Subcutaneous abdominal adipose tissue (tissue), 5 donors: ENCODE measurements at regions not wholly inside any gene's neighbourhood (a gene's known extent, or its start where the extent isn't known, plus 50 kb on each side); places are given as distances from the start of the nearest gene placed in this dataset.
"Not testable (repeated sequence)": the region's sequence is repeated elsewhere in the genome, so short reads cannot be mapped to it uniquely, and the experiment has no call there.

ENCODE experiments used
- H3K27ac ChIP-seq: one replicate; pipeline ENCODE4 v1.7.0; 2013; ENCODE audit warnings: low read depth, mild to moderate bottlenecking, inconsistent platforms, low read length, moderate library complexity
- H3K27me3 ChIP-seq, 5 donors: one replicate each; pipeline ENCODE4 v1.7.0; 2013; ENCODE audit warnings: low read length in 5 of 5, inconsistent platforms in 1 of 5; ENCODE audit not compliant: control insufficient read depth in 5 of 5, insufficient read depth in 4 of 5
- H3K36me3 ChIP-seq, 5 donors: one replicate each; pipeline ENCODE4 v1.7.0; 2013; ENCODE audit warnings: low read length in 5 of 5; ENCODE audit not compliant: control insufficient read depth in 5 of 5, insufficient read depth in 5 of 5
- H3K4me1 ChIP-seq, 5 donors: one replicate each; pipeline ENCODE4 v1.7.0; 2013; ENCODE audit warnings: low read length in 5 of 5, mild to moderate bottlenecking in 3 of 5, moderate library complexity in 1 of 5; ENCODE audit not compliant: control insufficient read depth in 5 of 5, insufficient read depth in 5 of 5
- H3K4me3 ChIP-seq, 5 donors: one replicate each; pipeline ENCODE4 v1.7.0; 2013; ENCODE audit warnings: low read length in 5 of 5, low read depth in 1 of 5
- H3K9ac ChIP-seq, 5 donors: one replicate each; pipeline ENCODE4 v1.7.0; 2013; ENCODE audit warnings: low read length in 5 of 5, mild to moderate bottlenecking in 4 of 5, moderate library complexity in 3 of 5
- H3K9me3 ChIP-seq, 5 donors: one replicate each; pipeline ENCODE4 v1.7.0; 2013; ENCODE audit warnings: low read length in 5 of 5; ENCODE audit not compliant: control insufficient read depth in 5 of 5
- donor health status: healthy.
- donor health status: healthy.
- donor health status: healthy.
- donor health status: healthy.
- donor health status: healthy.

DNA sequence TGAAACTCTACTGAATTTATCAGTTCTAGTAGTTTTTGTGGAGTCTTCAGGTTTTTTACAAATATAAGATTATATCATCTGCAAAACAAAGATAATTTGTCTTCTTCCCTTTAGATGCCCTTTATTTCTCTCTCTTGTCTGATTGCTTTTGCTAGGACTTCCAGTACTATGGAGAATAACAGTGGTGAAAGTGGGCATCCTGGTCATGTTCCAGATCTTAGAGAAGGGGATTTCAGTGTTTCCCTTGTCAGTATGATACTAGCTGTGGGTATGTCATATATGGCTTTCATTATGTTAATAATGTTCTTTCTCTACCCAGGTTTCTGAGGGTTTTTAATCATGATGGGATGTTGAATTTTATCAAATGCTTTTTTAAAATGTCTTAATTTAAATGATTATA is 158.1 kb upstream of the TPTE start:
- H3K36me3 ChIP-seq, H3K4me3 ChIP-seq, H3K4me1 ChIP-seq, H3K27ac ChIP-seq, H3K9ac ChIP-seq, H3K27me3 ChIP-seq, H3K9me3 ChIP-seq: not testable (repeated sequence)

DNA sequence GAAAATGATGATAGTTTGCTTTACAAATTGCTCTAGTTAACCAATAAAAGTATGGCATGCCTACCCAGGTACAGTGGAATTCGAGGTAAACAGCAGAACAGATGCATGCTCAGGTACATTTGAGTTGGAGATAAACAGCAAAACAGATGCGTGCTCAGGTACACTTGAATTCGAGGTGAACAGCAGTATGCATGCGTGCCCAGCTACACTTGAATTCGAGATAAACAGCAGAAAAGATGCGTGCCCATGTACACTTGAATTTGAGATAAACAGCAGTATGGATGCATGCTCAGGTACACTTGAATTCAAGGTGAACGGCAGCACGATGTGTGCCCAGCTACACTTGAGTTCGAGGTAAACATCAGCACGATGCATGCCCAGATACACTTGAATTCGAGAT is 155.2 kb upstream of the TPTE start:
- not testable (repeated sequence) for H3K4me3 ChIP-seq

DNA sequence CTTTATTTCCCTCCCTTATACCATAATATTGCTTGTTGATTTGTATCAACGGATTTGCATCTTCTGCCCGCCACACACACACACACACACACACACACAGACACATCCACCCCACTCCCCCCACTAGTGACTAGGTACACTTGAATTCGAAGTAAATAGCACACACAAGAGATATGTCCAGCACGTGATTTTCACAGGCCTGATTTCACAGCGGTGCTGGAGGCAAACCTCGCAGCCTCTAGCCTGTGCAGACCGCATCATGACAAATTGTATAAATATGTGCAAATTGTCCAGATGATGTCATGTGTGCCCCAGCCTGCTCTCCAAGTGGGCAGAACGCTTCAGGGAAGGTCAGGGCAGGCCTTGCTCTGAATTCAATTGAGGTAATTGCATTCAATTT is 153.8 kb upstream of the TPTE start:
- not testable (repeated sequence) for H3K27me3 ChIP-seq, H3K4me1 ChIP-seq, H3K4me3 ChIP-seq, H3K9ac ChIP-seq, H3K9me3 ChIP-seq, H3K36me3 ChIP-seq, H3K27ac ChIP-seq

More for the DNA sequence above, 155.2 kb upstream of the TPTE start:
- H3K27ac ChIP-seq, H3K27me3 ChIP-seq, H3K4me1 ChIP-seq, H3K36me3 ChIP-seq, H3K9me3 ChIP-seq, H3K9ac ChIP-seq: not testable (repeated sequence)

DNA sequence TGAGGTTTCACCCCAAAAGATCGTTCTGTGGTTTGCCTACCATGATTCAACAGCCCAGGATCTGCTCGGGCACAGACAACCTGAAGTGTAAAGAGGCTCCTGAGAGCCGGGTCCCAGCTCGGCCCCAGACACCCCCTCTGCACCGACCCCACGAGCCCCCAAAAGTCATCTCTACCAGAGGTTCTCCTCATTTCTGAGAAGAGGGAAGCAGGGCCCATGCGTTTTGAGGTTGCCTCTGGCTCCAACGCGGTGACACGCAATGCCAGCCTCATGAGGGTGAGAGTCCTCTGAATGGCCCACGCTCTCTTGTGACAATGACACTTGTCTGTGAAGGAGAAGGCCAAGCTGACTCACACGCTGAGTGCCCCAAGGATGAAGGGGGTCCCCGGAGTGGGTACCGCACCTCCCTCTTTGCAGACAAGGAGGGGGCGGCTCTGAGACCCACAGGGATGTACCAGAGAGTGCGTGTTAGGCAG is 153.0 kb upstream of the TPTE start:
- not testable (repeated sequence) for H3K4me1 ChIP-seq, H3K9me3 ChIP-seq, H3K36me3 ChIP-seq, H3K27me3 ChIP-seq, H3K9ac ChIP-seq, H3K4me3 ChIP-seq, H3K27ac ChIP-seq

DNA sequence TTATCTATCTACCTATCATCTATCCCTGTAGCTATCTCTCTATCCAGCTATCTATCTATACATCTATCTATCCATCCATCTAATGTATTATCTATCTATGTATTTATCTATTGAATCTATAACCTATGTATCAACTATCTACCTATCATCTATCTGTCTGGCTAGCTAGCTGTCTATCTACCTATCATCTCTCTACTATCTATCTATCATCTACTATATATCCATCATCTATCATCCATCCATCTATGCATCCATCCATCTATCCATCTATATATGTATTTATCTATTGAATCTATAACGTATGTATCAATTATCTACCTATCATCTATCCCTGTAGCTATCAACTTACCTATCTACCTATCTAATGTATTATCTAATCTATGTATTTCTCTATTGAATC is 152.1 kb upstream of the TPTE start:
- not testable (repeated sequence) for H3K9ac ChIP-seq, H3K4me3 ChIP-seq, H3K36me3 ChIP-seq, H3K4me1 ChIP-seq, H3K27me3 ChIP-seq, H3K9me3 ChIP-seq, H3K27ac ChIP-seq

DNA sequence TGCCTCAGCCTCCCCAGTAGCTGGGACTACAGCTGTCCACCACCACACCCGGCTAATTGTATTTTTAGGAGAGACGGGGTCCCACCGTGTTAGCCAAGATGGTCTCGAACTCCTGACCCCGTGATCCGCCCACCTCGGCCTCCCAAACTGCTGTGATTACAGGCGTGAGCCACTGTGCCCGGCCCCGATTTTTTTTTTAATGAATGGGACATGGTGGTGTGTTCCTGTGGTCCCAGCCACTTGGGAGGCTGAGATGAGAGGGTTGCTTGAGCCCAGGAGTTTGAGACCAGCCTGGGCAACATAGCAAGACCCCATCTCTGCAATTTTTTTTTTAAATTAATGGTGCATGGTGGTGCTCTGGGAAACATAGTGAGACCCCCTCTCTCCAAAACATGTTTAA is 143.6 kb upstream of the TPTE start:
- H3K4me3 ChIP-seq, H3K27ac ChIP-seq, H3K9ac ChIP-seq, H3K27me3 ChIP-seq, H3K4me1 ChIP-seq, H3K36me3 ChIP-seq: not testable (repeated sequence)
- H3K9me3 ChIP-seq: peaks cover 0 to 31% (median 11%) of the 10 kb centered on the region in 5 donors

DNA sequence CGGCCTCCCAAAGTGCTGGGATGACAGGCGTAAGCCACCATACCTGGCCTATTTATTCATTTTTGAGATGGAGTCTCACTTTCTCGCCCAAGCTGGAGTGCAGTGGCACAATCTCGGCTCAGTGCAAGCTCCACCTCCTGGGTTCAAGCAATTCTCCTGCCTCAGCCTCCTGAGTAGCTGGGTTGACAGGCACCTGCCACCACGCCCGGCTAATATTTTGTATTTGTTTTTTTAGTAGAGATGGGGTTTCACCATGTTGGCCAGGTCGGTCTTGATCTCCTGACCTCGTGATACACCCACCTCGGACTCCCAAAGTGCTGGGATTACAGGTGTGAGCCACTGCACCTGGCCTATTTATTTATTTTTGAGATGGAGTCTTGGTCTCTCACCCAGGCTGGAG is 141.6 kb upstream of the TPTE start:
- H3K27ac ChIP-seq, H3K36me3 ChIP-seq, H3K27me3 ChIP-seq, H3K9ac ChIP-seq, H3K4me1 ChIP-seq, H3K4me3 ChIP-seq: not testable (repeated sequence)
- H3K9me3 ChIP-seq: peaks cover 5 to 36% (median 11%) of the 10 kb centered on the region in 5 donors

DNA sequence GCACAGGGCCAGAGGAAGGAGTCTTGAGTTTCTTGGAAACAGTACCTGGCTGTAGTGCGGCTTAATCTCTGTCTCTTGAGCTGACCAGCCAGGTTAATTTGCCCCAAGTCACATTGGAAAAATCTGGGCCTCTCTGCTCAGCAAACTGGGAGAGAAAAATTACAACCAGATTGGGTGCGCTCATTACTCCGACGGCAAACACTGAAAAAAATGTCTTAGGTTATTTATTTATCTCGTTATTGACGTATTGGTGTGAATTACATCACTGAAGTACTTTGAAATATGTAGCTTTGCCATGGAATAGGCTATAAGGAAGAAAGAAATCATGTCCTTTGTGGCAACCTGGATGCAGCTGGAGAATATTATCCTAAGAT is 139.7 kb upstream of the TPTE start:
- not testable (repeated sequence) for H3K27me3 ChIP-seq, H3K4me1 ChIP-seq
- H3K9me3 ChIP-seq: peaks cover 9 to 41% (median 17%) of the 10 kb centered on the region in 5 donors

DNA sequence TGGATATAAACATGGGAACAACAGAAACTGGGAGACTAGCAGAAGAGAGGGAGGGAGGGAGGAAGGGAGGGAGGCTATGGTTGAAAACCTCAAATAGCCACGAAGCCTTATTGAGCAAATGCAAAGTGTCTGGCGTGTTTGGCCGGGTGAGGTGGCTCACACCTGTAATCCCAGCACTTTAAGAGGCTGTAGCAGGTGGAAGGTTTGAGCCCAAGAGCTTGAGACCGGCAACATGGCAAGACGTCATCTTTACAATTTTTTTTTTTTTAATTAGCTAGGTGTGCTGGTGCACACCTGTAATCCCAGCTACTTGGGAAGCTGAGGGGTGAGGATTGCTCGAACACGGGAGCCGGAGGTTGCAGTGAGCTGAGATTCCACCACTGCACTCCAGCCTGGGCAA is 139.2 kb upstream of the TPTE start:
- not testable (repeated sequence) for H3K27ac ChIP-seq

More for the DNA sequence above, 139.7 kb upstream of the TPTE start:
- not testable (repeated sequence) for H3K27ac ChIP-seq, H3K9ac ChIP-seq, H3K36me3 ChIP-seq, H3K4me3 ChIP-seq

DNA sequence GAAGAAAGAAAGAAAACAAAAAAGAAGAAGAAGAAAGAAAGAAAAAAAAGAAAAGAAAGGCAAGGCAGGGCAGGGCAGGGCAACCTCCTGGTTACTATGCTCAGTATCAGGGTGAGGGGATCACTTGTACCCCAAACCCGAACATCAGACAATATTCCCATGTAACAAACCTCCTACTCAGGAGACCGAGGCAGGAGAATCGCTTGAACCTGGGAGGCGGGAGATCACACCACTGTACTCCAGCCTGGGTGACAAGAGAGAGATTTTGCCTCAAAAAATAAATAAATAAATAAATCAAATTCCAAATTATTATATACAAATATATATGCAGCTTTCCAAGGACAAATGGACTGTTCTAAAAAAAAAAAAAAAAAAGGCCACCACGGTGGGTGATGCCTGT is 138.8 kb upstream of the TPTE start:
- not testable (repeated sequence) for H3K27me3 ChIP-seq, H3K27ac ChIP-seq, H3K36me3 ChIP-seq, H3K4me1 ChIP-seq, H3K4me3 ChIP-seq, H3K9ac ChIP-seq
- peaks cover 9 to 46% (median 17%) of the 10 kb centered on the region in 5 donors for H3K9me3 ChIP-seq

More for the DNA sequence above, 139.2 kb upstream of the TPTE start:
- H3K9ac ChIP-seq, H3K4me1 ChIP-seq, H3K36me3 ChIP-seq, H3K27me3 ChIP-seq, H3K4me3 ChIP-seq: not testable (repeated sequence)
- H3K9me3 ChIP-seq: peaks cover 9 to 44% (median 15%) of the 10 kb centered on the region in 5 donors

DNA sequence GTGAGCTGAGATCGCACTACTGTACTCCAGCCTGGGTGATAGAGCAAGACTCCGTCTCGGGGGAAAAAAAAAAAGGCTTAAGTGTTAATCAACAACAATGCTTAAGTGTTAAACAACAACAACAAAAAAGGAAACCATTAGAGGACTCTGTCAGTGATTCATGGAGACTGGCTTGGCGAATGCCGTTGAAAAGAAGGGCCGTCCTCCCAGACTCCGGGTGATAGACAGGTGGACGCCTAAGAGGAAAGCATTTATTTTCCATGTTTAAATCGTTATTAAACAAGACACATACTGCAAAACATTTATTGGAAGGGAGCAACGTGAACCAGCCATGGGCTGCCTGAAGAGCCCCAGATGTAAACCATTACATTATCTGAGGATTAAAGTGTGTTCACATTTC is 137.8 kb upstream of the TPTE start:
- H3K27me3 ChIP-seq, H3K4me3 ChIP-seq, H3K9ac ChIP-seq, H3K27ac ChIP-seq, H3K4me1 ChIP-seq, H3K36me3 ChIP-seq: not testable (repeated sequence)
- peaks cover 9 to 54% (median 20%) of the 10 kb centered on the region in 5 donors for H3K9me3 ChIP-seq
